Keratinocyte (primary cell): ENCODE measurements at regions not wholly inside any gene's neighbourhood (a gene's known extent, or its start where the extent isn't known, plus 50 kb on each side); places are given as distances from the start of the nearest gene placed in this dataset.

Experiments
- DNase-seq: peaks from one replicate; pipeline ENCODE4 v3.0.0-alpha.2; 2011; ENCODE audit warnings: low read depth, missing footprints, low spot score
- FAIRE-seq: peaks from 2 replicates; lab custom pipeline; 2011; peaks lifted over from hg19 to GRCh38; lab: Jason Lieb, UNC
- H2AFZ ChIP-seq: 2 replicates; pipeline ENCODE4 v1.6.0; 2012; ENCODE audit warnings: low read length, control low read depth, inconsistent platforms; ENCODE audit not compliant: control insufficient read depth
- H3K27ac ChIP-seq: 2 replicates; pipeline ENCODE4 v1.5.1; 2011; ENCODE audit warnings: low read length; ENCODE audit not compliant: control insufficient read depth, insufficient read depth
- H3K27me3 ChIP-seq: 3 replicates; pipeline ENCODE4 v1.6.0; 2011; ENCODE audit warnings: low read length; ENCODE audit not compliant: control insufficient read depth, insufficient read depth; ENCODE audit errors: extremely low read depth
- H3K36me3 ChIP-seq, 2 experiments: 2 replicates in 1 of 2; 3 replicates in 1 of 2; pipeline ENCODE4 v1.5.1; 2011; ENCODE audit warnings: low read length in 2 of 2, mild to moderate bottlenecking in 1 of 2; ENCODE audit not compliant: control insufficient read depth in 2 of 2, insufficient read depth in 2 of 2; ENCODE audit errors: extremely low read depth in 1 of 2
- H3K4me1 ChIP-seq: 3 replicates; pipeline ENCODE4 v1.5.1; 2011; ENCODE audit warnings: low read length; ENCODE audit not compliant: control insufficient read depth, insufficient read depth; ENCODE audit errors: extremely low read depth
- H3K4me2 ChIP-seq: 3 replicates; pipeline ENCODE4 v1.6.0; 2011; ENCODE audit warnings: low read depth, low read length; ENCODE audit not compliant: control insufficient read depth, insufficient read depth; ENCODE audit errors: extremely low read depth
- H3K4me3 ChIP-seq, 3 experiments: fragments of 200-600 bp in 1 of 3; sonication (generic) in 1 of 3; 2 replicates in 2 of 3; 3 replicates in 1 of 3; pipeline ENCODE4 v1.5.1; 2011 to 2016; ENCODE audit warnings: low read length in 3 of 3, mild to moderate bottlenecking in 3 of 3, control low read depth in 2 of 3, inconsistent platforms in 1 of 3, low read depth in 1 of 3, mixed read lengths in 1 of 3, mixed run types in 1 of 3, moderate library complexity in 1 of 3; ENCODE audit not compliant: control insufficient read depth in 2 of 3, insufficient read depth in 2 of 3; ENCODE audit errors: extremely low read depth in 1 of 3
- H3K79me2 ChIP-seq: 2 replicates; pipeline ENCODE4 v1.6.0; 2012; ENCODE audit warnings: low read length; ENCODE audit not compliant: control insufficient read depth, insufficient read depth
- H3K9ac ChIP-seq: 3 replicates; pipeline ENCODE4 v1.6.0; 2011; ENCODE audit warnings: low read length; ENCODE audit not compliant: control insufficient read depth, insufficient read depth; ENCODE audit errors: extremely low read depth
- H3K9me1 ChIP-seq: 3 replicates; pipeline ENCODE4 v1.6.0; 2011; ENCODE audit warnings: low read length; ENCODE audit not compliant: control insufficient read depth, insufficient read depth; ENCODE audit errors: extremely low read depth
- H3K9me3 ChIP-seq: 2 replicates; pipeline ENCODE4 v1.5.1; 2012; ENCODE audit warnings: low read depth, low read length; ENCODE audit not compliant: control insufficient read depth
- H4K20me1 ChIP-seq: 3 replicates; pipeline ENCODE4 v1.6.0; 2011; ENCODE audit warnings: low read length; ENCODE audit not compliant: control insufficient read depth, insufficient read depth; ENCODE audit errors: extremely low read depth
- CTCF ChIP-seq, 3 experiments: IDR thresholded peaks in 1 of 3; conservative IDR thresholded peaks in 1 of 3; optimal IDR thresholded peaks in 1 of 3; 2 replicates in 2 of 3; 3 replicates in 1 of 3; pipeline versions ENCODE3 to v1.5.1; 2011; ENCODE audit warnings: low read length in 3 of 3, mild to moderate bottlenecking in 3 of 3, moderate library complexity in 2 of 3, control low read depth in 1 of 3, inconsistent platforms in 1 of 3; ENCODE audit not compliant: insufficient read depth in 2 of 3; ENCODE audit errors: extremely low read depth in 1 of 3
- EZH2 ChIP-seq: IDR thresholded peaks from one replicate; pipeline ENCODE4 v1.6.1; 2012; ENCODE audit warnings: inconsistent platforms, mild to moderate bottlenecking, low read length, moderate library complexity
- dilution Hi-C: fragments of 300-500 bp; cut with MboI; formaldehyde crosslinking; loops from one replicate; pipeline ENCODE4 v1.7.0; 2020; ENCODE audit warnings: low sequenced_read_pairs; ENCODE audit not compliant: extremely low pct_ligation_motif_present

- Histone ChIP-seq H3K9ac (no peak overlapping the region), H3K4me1 (peaks cover 8% of the 10 kb centered on the region)
- dilution Hi-C loops: no loop called here
Measured at GRCh38 chr2:34808426-34808825, 1209.3 kb upstream of the FAM98A start.

GRCh38 chr2:34806891-34807290 is 1207.8 kb upstream of the FAM98A start:
- no peaks in the 10 kb centered on the region for H3K79me2 ChIP-seq
- H3K9ac ChIP-seq: no peak overlapping the region

More at GRCh38 chr2:34808426-34808825, 1209.3 kb upstream of the FAM98A start:
- H2AFZ ChIP-seq: no peak overlapping the region
- no peaks in the 10 kb centered on the region for H3K36me3 ChIP-seq
- H3K4me2 ChIP-seq: no peak overlapping the region
- no peak overlapping the region for H3K4me3 ChIP-seq
- H3K9me3 ChIP-seq: no peaks in the 10 kb centered on the region
- no peaks in the 10 kb centered on the region for H3K27me3 ChIP-seq
- H4K20me1 ChIP-seq: no peaks in the 10 kb centered on the region
- no peak overlapping the region for H3K27ac ChIP-seq
- DNase-seq: no peak
- H3K9me1 ChIP-seq: no peaks in the 10 kb centered on the region
- FAIRE-seq: no peak
- no peaks in the 10 kb centered on the region for H3K79me2 ChIP-seq
- TF ChIP-seq CTCF (optimal IDR thresholded peaks at IDR 0.05 in 1 of 3, IDR thresholded peaks at IDR 0.05 in 1 of 3, conservative IDR thresholded peaks at IDR 0.05 in 1 of 3; ENCODE audit: extremely low read depth in 1 of 3, insufficient read depth in 2 of 3, low read length in 3 of 3): no peak
- no peak for TF ChIP-seq EZH2

More at GRCh38 chr2:34806891-34807290, 1207.8 kb upstream of the FAM98A start:
- Histone ChIP-seq H3K27ac (peak overlapping the region; percentile 33), H3K4me1 (peaks cover 8% of the 10 kb centered on the region), H3K4me2 (no peak overlapping the region), H4K20me1 (no peaks in the 10 kb centered on the region), H3K27me3 (no peaks in the 10 kb centered on the region), H3K9me1 (no peaks in the 10 kb centered on the region), H2AFZ (peak overlapping the region; percentile 61), H3K9me3 (no peaks in the 10 kb centered on the region), H3K36me3 (no peaks in the 10 kb centered on the region), H3K4me3 (no peak overlapping the region)
- dilution Hi-C loops: no loop called here
- FAIRE-seq (no peak), DNase-seq (no peak)
- TF ChIP-seq CTCF (optimal IDR thresholded peaks at IDR 0.05 in 1 of 3, IDR thresholded peaks at IDR 0.05 in 1 of 3, conservative IDR thresholded peaks at IDR 0.05 in 1 of 3; ENCODE audit: extremely low read depth in 1 of 3, insufficient read depth in 2 of 3, low read length in 3 of 3): no peak
- TF ChIP-seq EZH2: no peak
